ENCODE measurements at regions not wholly inside any gene's neighbourhood (a gene's known extent, or its start where the extent isn't known, plus 50 kb on each side); places are given as distances from the start of the nearest gene placed in this dataset.

DNA sequence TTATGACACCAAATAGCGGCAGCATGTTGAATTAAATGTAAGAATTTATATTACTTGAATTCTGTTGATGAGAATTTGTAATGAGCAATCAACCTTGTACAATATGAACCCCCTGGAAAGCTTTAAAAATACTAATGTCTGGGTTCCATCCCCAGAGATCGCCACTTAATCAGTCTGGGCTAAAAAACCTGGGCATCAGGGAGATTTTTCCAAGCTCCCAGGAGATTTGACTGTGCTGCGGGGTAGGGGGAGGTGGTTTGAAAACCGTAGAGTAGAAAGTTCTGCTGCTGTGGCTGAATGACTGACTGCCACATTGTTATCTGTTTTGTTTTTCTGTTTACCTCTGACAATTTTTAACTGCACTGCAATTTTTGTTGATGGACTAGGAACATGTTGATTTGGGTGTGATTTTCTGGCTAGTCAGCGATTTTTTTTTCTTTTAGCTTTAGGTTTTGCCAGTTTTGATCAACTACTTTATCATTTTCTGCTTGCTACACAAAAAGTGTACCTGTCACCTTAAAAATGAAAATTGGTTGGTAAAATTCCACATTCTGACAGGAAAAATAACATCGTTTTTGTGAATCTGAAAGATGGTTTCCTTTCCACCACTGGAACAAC is 79.3 kb downstream of the PCTP start:
- no peak for DNase-seq

DNA sequence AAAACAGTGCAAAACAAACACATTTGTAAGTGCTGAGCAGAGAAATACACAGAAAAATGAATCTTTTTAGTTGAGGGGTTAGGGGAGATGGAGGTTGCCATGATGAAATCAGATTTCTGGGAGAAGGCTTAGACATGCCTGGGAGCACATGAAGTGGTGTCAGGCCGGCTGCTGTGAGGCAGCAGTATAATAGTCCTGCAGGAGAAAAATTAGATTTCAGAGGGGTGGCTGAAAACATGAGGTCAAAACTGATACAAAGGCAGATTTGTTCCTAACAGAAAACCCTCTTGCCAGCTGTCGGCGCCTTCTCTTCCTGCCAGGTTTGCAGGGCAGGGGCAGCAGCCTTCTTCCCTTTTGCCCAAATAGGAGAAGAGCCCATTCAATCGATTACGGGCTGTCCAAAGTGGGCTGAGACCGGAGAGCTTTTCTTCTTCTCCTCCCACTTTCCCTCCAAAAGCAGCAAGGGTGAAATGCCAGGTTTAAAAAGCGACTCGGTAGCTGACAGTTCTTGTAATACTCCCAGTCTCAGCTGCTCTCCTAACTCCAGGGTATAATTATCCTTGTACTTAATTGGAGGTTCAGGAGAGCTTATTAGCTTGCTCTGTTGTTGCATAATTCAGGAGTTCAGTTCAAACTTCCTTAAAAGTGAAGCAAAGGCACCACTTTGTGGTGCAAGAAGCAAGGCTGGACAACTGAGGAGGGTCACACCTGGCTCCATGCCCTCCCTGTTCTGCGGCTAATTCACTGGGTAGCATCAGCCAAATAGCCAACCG is 80.0 kb downstream of the PCTP start:
- no peak for DNase-seq

GRCh38 chr17:55833306-55833705 is 82.5 kb downstream of the PCTP start:
- DNase-seq: no peak

DNA sequence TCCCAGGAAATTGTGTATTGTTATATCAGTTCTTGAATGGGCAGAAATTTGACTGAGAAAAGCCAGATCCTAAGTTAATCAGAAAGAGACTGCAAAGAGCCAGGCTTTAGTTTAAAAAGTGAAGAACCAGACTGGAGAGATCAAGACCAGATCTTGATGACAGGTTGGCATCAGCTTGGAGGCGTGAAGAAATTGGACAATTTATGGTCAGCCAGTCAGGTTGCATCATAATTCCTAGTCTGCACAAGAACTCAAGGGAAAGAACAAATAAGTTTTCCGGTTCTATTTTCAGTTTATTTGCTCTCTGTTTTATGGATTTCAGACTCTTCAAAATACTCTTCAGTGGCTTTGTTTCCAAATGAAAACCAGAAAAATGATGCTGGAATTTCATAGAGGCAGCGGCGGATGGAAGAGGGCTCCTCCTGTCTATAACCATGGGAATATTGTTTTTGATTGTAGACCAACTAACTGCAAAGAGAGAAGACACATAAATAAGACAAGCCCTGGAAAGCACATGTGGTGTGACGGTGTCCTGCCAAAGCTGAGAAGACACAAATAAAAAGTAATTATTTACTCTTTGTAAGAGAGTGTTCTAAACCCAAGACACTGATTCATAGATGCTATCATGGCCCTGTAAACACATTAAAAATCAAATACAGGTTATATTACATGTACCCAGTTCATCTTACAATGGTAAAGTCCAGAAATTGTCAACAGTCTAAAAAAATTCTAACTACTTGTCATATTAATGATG is 91.7 kb downstream of the PCTP start:
- DNase-seq: no peak

- DNase-seq: no peak
Observed at GRCh38 chr17:55843785-55844184, 92.9 kb downstream of the PCTP start.

GRCh38 chr17:55845385-55845784 is 94.5 kb downstream of the PCTP start:
- no peak for DNase-seq

DNA sequence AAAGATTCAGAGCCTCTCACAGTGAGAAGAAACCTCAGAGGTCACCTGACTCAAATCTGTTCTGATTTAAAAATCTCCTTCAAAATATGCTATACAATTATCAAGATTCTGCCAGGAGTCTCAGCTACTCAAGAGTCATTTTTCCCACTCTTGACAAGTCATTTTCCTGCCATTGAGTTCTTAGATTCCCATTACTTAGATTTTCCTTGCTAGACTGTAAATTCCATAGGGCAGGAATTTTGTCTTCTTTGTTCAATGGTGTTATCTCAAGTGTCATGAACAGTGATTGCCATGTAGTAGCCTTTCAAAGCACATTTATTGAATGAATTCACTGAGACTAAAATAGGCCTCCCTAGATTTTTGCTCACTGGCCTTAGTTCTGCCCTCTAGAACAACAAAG is 95.9 kb downstream of the PCTP start:
- no peak for DNase-seq

- no peak for DNase-seq
Observed at GRCh38 chr17:55852734-55853133, 101.9 kb downstream of the PCTP start.

GRCh38 chr17:55859301-55859795 is 108.5 kb downstream of the PCTP start:
- no peak for DNase-seq

- no peak for DNase-seq
Observed at GRCh38 chr17:55865072-55865762, 114.4 kb downstream of the PCTP start.

GRCh38 chr17:55870044-55870443 is 119.2 kb downstream of the PCTP start:
- DNase-seq: no peak

GRCh38 chr17:55872374-55872773 is 121.5 kb downstream of the PCTP start:
- DNase-seq: no peak

DNA sequence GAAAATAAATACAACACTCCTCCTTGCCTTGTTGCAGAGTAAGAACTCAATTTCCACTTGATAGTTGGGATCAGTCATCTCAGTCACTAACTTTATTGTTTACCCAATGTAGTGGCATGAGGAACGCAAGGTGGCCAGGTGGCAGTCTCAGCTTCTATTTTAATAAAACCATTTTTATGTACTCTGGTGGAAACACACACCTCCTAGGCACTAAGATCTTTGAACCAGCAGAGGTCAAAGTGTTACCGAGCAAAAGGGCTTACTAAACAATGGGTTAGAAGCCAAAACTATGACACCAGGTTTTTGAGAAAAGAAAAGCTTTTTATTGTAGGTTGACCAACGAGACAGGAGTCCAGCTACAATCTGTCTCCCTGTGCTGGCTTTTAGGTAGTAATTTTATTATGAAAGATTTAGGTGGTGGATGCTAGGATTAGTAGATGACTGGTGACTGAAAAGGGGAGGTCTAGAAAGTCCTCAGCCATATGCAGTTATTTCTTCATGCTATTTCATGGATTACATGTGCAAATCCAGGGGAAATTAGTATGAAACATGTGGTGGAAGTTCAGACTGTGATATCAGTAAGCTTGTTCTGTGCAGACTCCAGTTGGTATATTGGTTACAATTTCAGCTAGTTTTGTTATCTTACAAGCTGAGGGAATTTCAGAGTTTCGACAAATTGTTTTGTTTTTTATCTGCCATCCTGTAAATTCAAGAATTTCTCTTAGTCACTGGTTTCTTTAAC is 122.3 kb downstream of the PCTP start:
- DNase-seq: no peak

- peak in 1 of 2 experiments; percentile 2 for DNase-seq
Observed at GRCh38 chr17:55883149-55883548, 132.3 kb downstream of the PCTP start.

- no peak for DNase-seq
Observed at GRCh38 chr17:55887531-55887930, 136.7 kb downstream of the PCTP start.

DNA sequence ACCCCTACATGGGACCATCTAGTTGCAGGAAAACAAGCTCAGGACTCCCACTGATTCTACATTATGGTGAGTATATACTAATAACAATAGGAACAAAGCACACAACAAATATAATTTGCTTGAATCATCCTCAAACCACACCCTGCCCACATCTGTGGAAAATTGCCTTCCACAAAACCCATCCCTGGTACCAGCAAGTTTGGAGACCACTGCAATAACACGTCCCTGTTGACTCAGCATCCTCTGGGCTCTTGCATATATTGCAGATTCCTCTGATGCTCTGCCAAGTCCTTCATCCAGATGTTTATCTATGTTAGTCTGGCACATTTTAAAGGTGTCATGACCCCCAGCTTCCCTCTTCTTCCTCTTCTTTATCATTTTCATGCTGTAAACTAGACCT is 138.4 kb downstream of the PCTP start:
- DNase-seq: no peak

- DNase-seq: no peak
Observed at GRCh38 chr17:55895112-55895759, 144.4 kb downstream of the PCTP start.

- no peak for DNase-seq
Observed at GRCh38 chr17:55897301-55897700, 146.4 kb downstream of the PCTP start.

DNA sequence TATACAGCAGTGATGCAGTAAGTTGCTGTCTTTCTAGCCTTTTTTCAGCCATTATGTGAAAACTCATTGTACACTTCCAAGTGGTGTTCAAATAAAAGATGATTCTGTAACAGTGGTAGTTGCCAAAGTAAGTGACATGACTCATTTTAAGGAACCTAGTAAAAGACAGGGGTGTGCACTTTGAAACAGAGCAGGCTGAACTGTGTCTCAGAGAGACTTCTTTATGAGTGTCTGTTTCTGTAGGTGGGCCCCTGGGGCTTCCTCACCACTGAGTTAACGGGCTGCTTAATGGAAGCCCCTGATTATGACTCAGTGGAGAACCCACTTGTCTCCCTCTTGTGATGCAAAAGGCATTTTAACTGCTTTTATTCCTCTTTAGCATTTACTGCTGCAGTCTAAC is 147.3 kb downstream of the PCTP start:
- no peak for DNase-seq

- no peak for DNase-seq
Observed at GRCh38 chr17:55900188-55900587, 149.3 kb downstream of the PCTP start.

DNA sequence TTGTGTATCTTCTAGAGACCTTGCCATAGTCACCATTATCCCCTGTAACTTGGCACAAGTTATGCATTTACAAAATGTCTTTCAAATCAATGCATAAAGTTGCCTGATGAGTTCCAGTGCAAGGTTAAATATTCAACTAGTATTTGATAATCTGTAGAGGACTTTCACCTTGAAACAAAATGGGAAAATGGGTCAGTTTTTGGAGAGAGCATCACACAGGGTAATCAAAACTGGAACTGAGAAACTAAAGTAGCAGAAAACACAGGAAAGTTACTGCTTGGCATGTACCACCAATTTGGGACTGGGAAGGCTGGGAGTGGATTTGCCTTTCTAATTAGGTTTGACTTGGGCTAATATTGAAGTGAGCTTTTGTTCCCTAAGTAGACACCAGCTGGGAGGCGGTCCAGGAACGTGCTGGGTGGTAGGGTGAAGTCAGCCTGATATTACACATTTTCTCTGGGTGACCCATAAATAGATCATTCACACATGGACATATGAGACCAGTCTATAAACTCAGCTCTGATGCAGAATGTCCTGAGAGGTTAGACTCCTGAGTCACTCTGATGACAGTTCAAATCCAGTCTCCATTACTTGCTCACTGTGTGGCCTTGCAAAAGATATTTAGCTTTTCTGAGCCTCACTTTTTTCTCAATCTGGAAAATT is 152.3 kb downstream of the PCTP start:
- DNase-seq: no peak

Measured in SHP77 (cell line).